ENCODE measurements at regions not wholly inside any gene's neighbourhood (a gene's known extent, or its start where the extent isn't known, plus 50 kb on each side); places are given as distances from the start of the nearest gene placed in this dataset.

GRCh38 chr11:92797874-92798273, 171.6 kb upstream of the MTNR1B start:
- H3K9me3 ChIP-seq (replicated peaks) = no peaks in the 10 kb centered on the region
- H3K27me3 ChIP-seq (ENCODE audit: low read depth) = peaks cover 12% of the 10 kb centered on the region
- no peaks in the 10 kb centered on the region for H3K4me1 ChIP-seq
- no peak overlapping the region for H3K4me3 ChIP-seq
- no peak overlapping the region for H3K27ac ChIP-seq (replicated peaks)
- intact Hi-C loops (cut with micrococcal nuclease) = no loop called here
- no peaks in the 10 kb centered on the region for H3K36me3 ChIP-seq
- TF ChIP-seq CTCF (IDR thresholded peaks at IDR 0.05; ENCODE audit: borderline replicate concordance) = no peak
- no peak for DNase-seq

GRCh38 chr11:92801685-92802084, 167.8 kb upstream of the MTNR1B start:
- Histone ChIP-seq H3K4me1 (no peaks in the 10 kb centered on the region), H3K27me3 (ENCODE audit: low read depth) (peaks cover 10% of the 10 kb centered on the region), H3K9me3 (replicated peaks) (no peaks in the 10 kb centered on the region), H3K4me3 (no peak overlapping the region), H3K27ac (replicated peaks) (no peak overlapping the region), H3K36me3 (no peaks in the 10 kb centered on the region)
- no peak for DNase-seq
- TF ChIP-seq CTCF (IDR thresholded peaks at IDR 0.05; ENCODE audit: borderline replicate concordance) = no peak
- intact Hi-C loops (cut with micrococcal nuclease) = no loop called here

DNA sequence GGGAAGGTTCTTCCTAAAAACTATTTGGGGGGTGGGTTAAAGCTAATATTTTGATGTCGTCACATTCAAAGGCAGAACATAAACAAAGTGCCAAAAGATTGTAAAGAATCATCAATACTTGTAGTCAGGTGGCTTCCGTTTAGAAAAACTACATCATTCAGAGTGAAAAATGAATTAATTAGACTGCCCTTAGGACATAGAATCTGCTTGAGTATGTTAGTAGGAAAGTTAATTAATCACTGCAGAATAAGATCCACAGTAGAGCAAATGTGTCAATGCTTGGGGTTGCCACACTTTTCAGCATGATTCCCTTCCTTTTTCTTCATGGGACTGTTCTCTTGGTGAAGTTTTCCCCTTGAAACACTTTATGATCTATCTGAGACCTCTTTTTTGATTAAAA, 166.8 kb upstream of the MTNR1B start:
- no peaks in the 10 kb centered on the region for H3K9me3 ChIP-seq (replicated peaks)
- H3K4me3 ChIP-seq = no peak overlapping the region
- H3K4me1 ChIP-seq = no peaks in the 10 kb centered on the region
- no peak overlapping the region for H3K27ac ChIP-seq (replicated peaks)
- DNase-seq = no peak
- H3K36me3 ChIP-seq = no peaks in the 10 kb centered on the region
- intact Hi-C loops (cut with micrococcal nuclease) = no loop called here
- TF ChIP-seq CTCF (IDR thresholded peaks at IDR 0.05; ENCODE audit: borderline replicate concordance) = no peak
- H3K27me3 ChIP-seq (ENCODE audit: low read depth) = peaks cover 10% of the 10 kb centered on the region

GRCh38 chr11:92803391-92803790, 166.1 kb upstream of the MTNR1B start:
- Histone ChIP-seq H3K27me3 (ENCODE audit: low read depth) (peaks cover 10% of the 10 kb centered on the region), H3K36me3 (no peaks in the 10 kb centered on the region), H3K27ac (replicated peaks) (no peak overlapping the region), H3K9me3 (replicated peaks) (no peaks in the 10 kb centered on the region), H3K4me3 (no peak overlapping the region), H3K4me1 (no peaks in the 10 kb centered on the region)
- no peak for DNase-seq
- no peak for TF ChIP-seq CTCF (IDR thresholded peaks at IDR 0.05; ENCODE audit: borderline replicate concordance)
- intact Hi-C loops (cut with micrococcal nuclease) = no loop called here

GRCh38 chr11:92804388-92804966, 165.0 kb upstream of the MTNR1B start:
- Histone ChIP-seq H3K9me3 (replicated peaks) (no peaks in the 10 kb centered on the region), H3K4me3 (no peak overlapping the region), H3K36me3 (no peaks in the 10 kb centered on the region), H3K27ac (replicated peaks) (no peak overlapping the region), H3K27me3 (ENCODE audit: low read depth) (peaks cover 10% of the 10 kb centered on the region), H3K4me1 (no peaks in the 10 kb centered on the region)
- no peak for TF ChIP-seq CTCF (IDR thresholded peaks at IDR 0.05; ENCODE audit: borderline replicate concordance)
- intact Hi-C loops (cut with micrococcal nuclease) = no loop called here
- DNase-seq = no peak

Data from left ventricle myocardium inferior (tissue), 1 donor.